ENCODE measurements at regions not wholly inside any gene's neighbourhood (a gene's known extent, or its start where the extent isn't known, plus 50 kb on each side); places are given as distances from the start of the nearest gene placed in this dataset.

DNA sequence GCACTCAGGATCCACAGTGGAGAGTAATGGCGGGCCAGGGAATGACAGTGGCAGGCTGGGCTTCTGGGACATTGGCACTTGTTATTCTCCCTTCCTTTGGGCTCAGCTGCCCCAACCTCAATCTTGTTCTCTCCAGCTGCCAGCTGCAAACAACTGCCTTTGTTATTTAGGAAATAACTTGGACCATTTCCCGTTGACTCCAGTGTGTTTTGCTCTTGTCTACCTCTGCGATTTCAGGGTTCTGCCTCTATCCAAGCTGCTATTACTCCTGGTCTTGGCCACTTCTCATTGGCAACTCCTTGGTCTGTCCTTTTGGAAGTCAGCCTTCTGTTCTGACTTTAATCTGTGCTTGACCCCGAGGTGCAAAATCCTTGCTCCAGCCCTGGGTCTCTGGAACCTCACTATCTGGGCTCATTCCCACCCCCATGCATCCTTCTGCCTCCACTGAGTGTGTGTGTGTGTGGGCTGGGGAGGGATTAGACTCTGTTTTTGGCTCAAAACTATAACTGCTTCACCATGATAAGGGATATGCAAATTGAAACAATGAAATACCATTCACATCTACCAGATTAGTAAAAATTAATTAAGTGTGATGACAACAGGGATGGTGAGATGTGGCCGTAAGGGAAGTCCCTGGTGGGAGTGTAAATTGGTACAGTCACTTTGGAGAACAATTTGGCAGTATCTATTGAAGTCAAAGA is 134.1 kb upstream of the CXCR4 start:
- TF ChIP-seq, protein P1, sequence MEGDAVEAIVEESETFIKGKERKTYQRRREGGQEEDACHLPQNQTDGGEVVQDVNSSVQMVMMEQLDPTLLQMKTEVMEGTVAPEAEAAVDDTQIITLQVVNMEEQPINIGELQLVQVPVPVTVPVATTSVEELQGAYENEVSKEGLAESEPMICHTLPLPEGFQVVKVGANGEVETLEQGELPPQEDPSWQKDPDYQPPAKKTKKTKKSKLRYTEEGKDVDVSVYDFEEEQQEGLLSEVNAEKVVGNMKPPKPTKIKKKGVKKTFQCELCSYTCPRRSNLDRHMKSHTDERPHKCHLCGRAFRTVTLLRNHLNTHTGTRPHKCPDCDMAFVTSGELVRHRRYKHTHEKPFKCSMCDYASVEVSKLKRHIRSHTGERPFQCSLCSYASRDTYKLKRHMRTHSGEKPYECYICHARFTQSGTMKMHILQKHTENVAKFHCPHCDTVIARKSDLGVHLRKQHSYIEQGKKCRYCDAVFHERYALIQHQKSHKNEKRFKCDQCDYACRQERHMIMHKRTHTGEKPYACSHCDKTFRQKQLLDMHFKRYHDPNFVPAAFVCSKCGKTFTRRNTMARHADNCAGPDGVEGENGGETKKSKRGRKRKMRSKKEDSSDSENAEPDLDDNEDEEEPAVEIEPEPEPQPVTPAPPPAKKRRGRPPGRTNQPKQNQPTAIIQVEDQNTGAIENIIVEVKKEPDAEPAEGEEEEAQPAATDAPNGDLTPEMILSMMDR (conservative IDR thresholded peaks at IDR 0.05 in 1 of 2, IDR thresholded peaks at IDR 0.05 in 1 of 2; ENCODE audit: low read depth in 1 of 2, low read length in 2 of 2), result no peak
- no peak for TF ChIP-seq EZH2 (IDR thresholded peaks at IDR 0.05; ENCODE audit: low read length, missing control alignments)
